Mesenchymal stem cell (in vitro differentiated cells and primary cell): ENCODE measurements at regions not wholly inside any gene's neighbourhood (a gene's known extent, or its start where the extent isn't known, plus 50 kb on each side); places are given as distances from the start of the nearest gene placed in this dataset.
A peak's percentile ranks its signal among the peaks of the same experiment; 100 is the strongest.

ENCODE experiments used
- DNase-seq: peaks from one replicate; pipeline ENCODE4 v3.0.0-alpha.2; 2013
- H2AFZ ChIP-seq: one replicate; pipeline ENCODE4 v1.6.1; 2013; ENCODE audit warnings: low read depth, mild to moderate bottlenecking, control low read depth, inconsistent platforms, low read length, moderate library complexity
- H2AK5ac ChIP-seq: 2 replicates; pipeline ENCODE4 v1.6.1; 2013; ENCODE audit warnings: low read length, moderate library complexity, mild to moderate bottlenecking, inconsistent platforms; ENCODE audit not compliant: severe bottlenecking
- H2BK120ac ChIP-seq: one replicate; pipeline ENCODE4 v1.6.1; 2013; ENCODE audit warnings: low read depth, mild to moderate bottlenecking, inconsistent platforms, low read length, moderate library complexity
- H2BK12ac ChIP-seq, 2 experiments: one replicate each; pipeline ENCODE4 v1.6.1; 2013; ENCODE audit warnings: inconsistent platforms in 2 of 2, low read length in 2 of 2, mild to moderate bottlenecking in 2 of 2, moderate library complexity in 2 of 2, control low read depth in 1 of 2
- H2BK15ac ChIP-seq: one replicate; pipeline ENCODE4 v1.6.1; 2013; ENCODE audit warnings: mild to moderate bottlenecking, low read depth, inconsistent platforms; ENCODE audit not compliant: poor library complexity, severe bottlenecking
- H2BK5ac ChIP-seq: 2 replicates; pipeline ENCODE4 v1.6.1; 2013; ENCODE audit warnings: low read depth, mild to moderate bottlenecking, low read length, control low read depth, inconsistent platforms; ENCODE audit not compliant: poor library complexity, severe bottlenecking
- H3K14ac ChIP-seq, 2 experiments: one replicate each; pipeline ENCODE4 v1.6.1; 2013; ENCODE audit warnings: inconsistent platforms in 2 of 2, low read length in 2 of 2, control low read depth in 1 of 2, mild to moderate bottlenecking in 1 of 2, moderate library complexity in 1 of 2
- H3K18ac ChIP-seq, 2 experiments: one replicate each; pipeline ENCODE4 v1.6.1; 2013; ENCODE audit warnings: inconsistent platforms in 2 of 2, low read length in 2 of 2, control low read depth in 1 of 2, low read depth in 1 of 2, mild to moderate bottlenecking in 1 of 2
- H3K23ac ChIP-seq, 2 experiments: one replicate each; pipeline ENCODE4 v1.6.1; 2013; ENCODE audit warnings: inconsistent platforms in 2 of 2, low read length in 2 of 2, mild to moderate bottlenecking in 2 of 2, moderate library complexity in 2 of 2, control low read depth in 1 of 2
- H3K27ac ChIP-seq: 2 replicates; pipeline ENCODE4 v1.5.1; 2013; ENCODE audit warnings: mild to moderate bottlenecking, moderate library complexity, low read length, control low read depth, inconsistent platforms; ENCODE audit not compliant: poor library complexity, severe bottlenecking
- H3K27me3 ChIP-seq, 2 experiments: 2 replicates each; pipeline versions ENCODE4 v1.6.1 to v1.7.0; 2013; ENCODE audit warnings: low read length in 2 of 2, mild to moderate bottlenecking in 2 of 2, moderate library complexity in 2 of 2, control low read depth in 1 of 2, inconsistent platforms in 1 of 2; ENCODE audit not compliant: control insufficient read depth in 1 of 2, insufficient read depth in 1 of 2
- H3K36me3 ChIP-seq, 2 experiments: 2 replicates each; pipeline versions ENCODE4 v1.6.1 to v1.7.0; 2013; ENCODE audit warnings: low read length in 2 of 2, control low read depth in 1 of 2, inconsistent platforms in 1 of 2, low read depth in 1 of 2, mild to moderate bottlenecking in 1 of 2; ENCODE audit not compliant: insufficient read depth in 2 of 2, control insufficient read depth in 1 of 2
- H3K4ac ChIP-seq, 2 experiments: one replicate each; pipeline ENCODE4 v1.6.1; 2013; ENCODE audit warnings: inconsistent platforms in 2 of 2, low read length in 2 of 2, mild to moderate bottlenecking in 2 of 2, moderate library complexity in 2 of 2, control low read depth in 1 of 2, low read depth in 1 of 2
- H3K4me1 ChIP-seq: 2 replicates; pipeline ENCODE4 v1.6.1; 2013; ENCODE audit warnings: low read depth, low read length, control low read depth; ENCODE audit not compliant: control insufficient read depth, insufficient read depth
- H3K4me2 ChIP-seq: 2 replicates; pipeline ENCODE4 v1.6.1; 2013; ENCODE audit warnings: low read length, mild to moderate bottlenecking, inconsistent platforms; ENCODE audit not compliant: poor library complexity, severe bottlenecking
- H3K4me3 ChIP-seq, 2 experiments: 2 replicates each; pipeline versions ENCODE4 v1.5.1 to v1.7.0; 2013; ENCODE audit warnings: low read length in 2 of 2, mild to moderate bottlenecking in 2 of 2, control low read depth in 1 of 2, low read depth in 1 of 2; ENCODE audit not compliant: insufficient read depth in 1 of 2
- H3K79me1 ChIP-seq: replicated peaks from 2 replicates; pipeline ENCODE4 v1.6.1; 2013; ENCODE audit warnings: mild to moderate bottlenecking, control low read depth, low read length, inconsistent platforms; ENCODE audit not compliant: poor library complexity, severe bottlenecking
- H3K9ac ChIP-seq: 2 replicates; pipeline ENCODE4 v1.7.0; 2013; ENCODE audit warnings: mild to moderate bottlenecking, low read length, moderate library complexity
- H3K9me3 ChIP-seq: 2 replicates; pipeline ENCODE4 v1.7.0; 2013; ENCODE audit warnings: mild to moderate bottlenecking, low read length; ENCODE audit not compliant: control insufficient read depth
- H4K8ac ChIP-seq: one replicate; pipeline ENCODE4 v1.6.1; 2013; ENCODE audit warnings: inconsistent platforms, mild to moderate bottlenecking, low read length, moderate library complexity
- H4K91ac ChIP-seq: one replicate; pipeline ENCODE4 v1.6.1; 2013; ENCODE audit warnings: mild to moderate bottlenecking, low read length, inconsistent platforms
- WGBS: methylation state at CpG from one replicate; pipeline ENCODE4 v1.1.7; 2013; ENCODE audit warnings: mixed read lengths; 5-methylcytosine and 5-hydroxymethylcytosine counted together

DNA sequence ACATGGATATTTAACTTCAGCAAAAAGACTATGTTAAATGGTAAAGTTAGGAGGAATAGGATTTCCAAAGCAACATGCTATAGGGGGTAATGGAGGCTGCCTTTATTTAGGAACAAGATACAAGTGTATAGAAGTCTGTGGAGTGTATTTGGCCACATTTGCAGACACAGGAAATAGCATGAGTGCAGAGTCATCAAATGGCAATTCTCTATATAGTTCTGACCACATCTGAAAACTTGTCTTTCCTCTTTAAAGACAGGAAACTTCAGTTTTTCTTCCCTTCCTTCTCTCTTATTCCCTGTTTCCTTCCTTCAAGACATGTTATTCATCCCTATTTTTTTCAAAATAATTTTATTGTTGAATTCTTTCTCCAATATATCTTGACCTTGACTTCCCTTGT, 119.3 kb upstream of the PITX2 start:
- Histone ChIP-seq H3K9ac (no peak overlapping the region), H2BK12ac (no peak overlapping the region), H3K23ac (no peak overlapping the region), H3K27ac (no peak overlapping the region), H3K4me3 (no peak overlapping the region), H3K27me3 (no peaks in the 10 kb centered on the region), H3K18ac (no peak overlapping the region), H3K4ac (no peak overlapping the region), H3K14ac (no peak overlapping the region), H4K91ac (no peak overlapping the region), H3K4me1 (no peaks in the 10 kb centered on the region), H3K79me1 (no peaks in the 10 kb centered on the region), H2BK15ac (no peak overlapping the region), H3K4me2 (no peak overlapping the region), H4K8ac (no peak overlapping the region), H2AK5ac (no peak overlapping the region), H3K9me3 (no peaks in the 10 kb centered on the region), H2BK5ac (no peak overlapping the region), H2BK120ac (no peak overlapping the region), H2AFZ (no peak overlapping the region), H3K36me3 (no peaks in the 10 kb centered on the region)
- DNase-seq: peak; percentile 34

DNA sequence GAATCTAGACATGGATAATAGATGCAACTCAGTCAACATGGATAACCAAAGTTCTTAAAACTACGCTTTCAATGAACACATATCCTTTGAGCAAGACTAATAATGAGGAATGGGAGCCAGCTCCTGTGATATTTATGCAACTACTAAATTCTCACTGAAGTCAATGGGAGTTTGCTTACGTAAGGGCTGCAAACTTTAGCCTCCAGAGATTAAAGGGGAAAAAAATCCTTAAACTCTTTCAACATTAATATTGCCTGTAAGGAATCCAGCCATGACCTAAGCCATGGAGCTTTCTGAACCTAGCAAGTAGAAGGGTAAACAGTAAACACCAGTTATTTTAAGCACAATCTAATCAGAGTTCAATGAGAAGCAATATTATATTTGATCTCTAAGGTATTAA, 125.2 kb upstream of the PITX2 start:
- no peak overlapping the region for H2AFZ ChIP-seq
- no peak for DNase-seq
- H3K18ac ChIP-seq: no peak overlapping the region
- H2BK12ac ChIP-seq: no peak overlapping the region
- no CpG with 5 or more reads among the region's 2 CpGs for WGBS
- no peaks in the 10 kb centered on the region for H3K27me3 ChIP-seq
- H3K4me1 ChIP-seq: no peaks in the 10 kb centered on the region
- H3K27ac ChIP-seq: no peak overlapping the region
- no peak overlapping the region for H3K4me3 ChIP-seq
- H4K91ac ChIP-seq: no peak overlapping the region
- H3K79me1 ChIP-seq: no peaks in the 10 kb centered on the region
- H2BK120ac ChIP-seq: no peak overlapping the region
- H4K8ac ChIP-seq: no peak overlapping the region
- no peaks in the 10 kb centered on the region for H3K9me3 ChIP-seq
- no peak overlapping the region for H2BK15ac ChIP-seq
- H2BK5ac ChIP-seq: no peak overlapping the region
- no peaks in the 10 kb centered on the region for H3K36me3 ChIP-seq
- H3K14ac ChIP-seq: no peak overlapping the region
- no peak overlapping the region for H3K9ac ChIP-seq
- H2AK5ac ChIP-seq: no peak overlapping the region
- H3K4ac ChIP-seq: no peak overlapping the region
- H3K23ac ChIP-seq: no peak overlapping the region
- H3K4me2 ChIP-seq: no peak overlapping the region

DNA sequence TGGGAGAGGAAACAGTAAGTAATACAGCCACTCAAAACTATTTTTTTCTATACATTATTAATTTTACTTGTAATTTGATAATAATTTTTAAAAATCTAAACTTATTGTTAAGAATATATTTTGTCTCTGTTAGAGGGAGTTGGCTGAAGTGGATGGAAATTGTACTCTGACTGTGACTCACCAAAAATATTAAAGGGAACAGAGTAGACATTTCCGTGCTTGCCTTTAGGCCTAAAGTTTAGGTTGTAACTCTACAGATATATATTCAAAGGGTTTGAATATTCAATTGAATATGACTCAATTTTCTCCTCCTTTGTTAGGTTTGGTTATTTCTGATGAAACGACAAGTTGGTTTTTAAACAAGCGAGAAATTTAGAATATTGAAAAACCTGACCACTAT, 128.3 kb upstream of the PITX2 start:
- Histone ChIP-seq H2AK5ac (no peak overlapping the region), H2BK15ac (no peak overlapping the region), H3K9me3 (no peaks in the 10 kb centered on the region), H4K8ac (no peak overlapping the region), H2BK5ac (no peak overlapping the region), H3K4me2 (no peak overlapping the region), H3K18ac (no peak overlapping the region), H3K14ac (no peak overlapping the region), H3K79me1 (no peaks in the 10 kb centered on the region), H4K91ac (no peak overlapping the region), H3K4me3 (no peak overlapping the region), H3K4me1 (no peaks in the 10 kb centered on the region), H2BK120ac (no peak overlapping the region), H2BK12ac (no peak overlapping the region), H3K27ac (no peak overlapping the region), H2AFZ (no peak overlapping the region), H3K9ac (no peak overlapping the region), H3K27me3 (no peaks in the 10 kb centered on the region), H3K23ac (no peak overlapping the region), H3K36me3 (no peaks in the 10 kb centered on the region), H3K4ac (no peak overlapping the region)
- 100% methylated on average over 1 of the region's 3 CpGs for WGBS
- no peak for DNase-seq

DNA sequence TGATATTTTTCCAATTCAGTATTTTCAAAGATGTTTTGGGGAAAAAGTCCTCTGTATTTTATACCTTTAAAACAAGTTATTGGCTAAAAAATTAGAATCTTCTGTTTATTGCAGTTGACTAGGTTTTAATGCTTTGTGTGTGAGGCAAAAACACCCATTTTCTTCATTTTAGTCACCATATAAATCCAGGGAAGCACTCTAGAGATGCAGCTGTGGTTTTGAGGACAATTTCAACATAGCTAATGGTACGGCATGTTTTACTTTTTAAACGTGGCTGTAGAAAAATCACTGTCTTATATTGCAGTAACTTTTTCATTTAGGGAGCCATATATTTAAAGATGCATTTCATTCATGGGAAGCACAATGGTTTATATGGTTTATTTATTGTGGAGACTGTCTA, 129.1 kb upstream of the PITX2 start:
- Histone ChIP-seq H3K18ac (no peak overlapping the region), H3K9me3 (no peaks in the 10 kb centered on the region), H3K4me3 (no peak overlapping the region), H2AK5ac (no peak overlapping the region), H3K23ac (no peak overlapping the region), H3K14ac (no peak overlapping the region), H3K4me2 (no peak overlapping the region), H3K9ac (no peak overlapping the region), H2BK120ac (no peak overlapping the region), H3K36me3 (no peaks in the 10 kb centered on the region), H3K4ac (no peak overlapping the region), H3K79me1 (no peaks in the 10 kb centered on the region), H3K27me3 (no peaks in the 10 kb centered on the region), H2BK12ac (no peak overlapping the region), H3K27ac (no peak overlapping the region), H2BK15ac (no peak overlapping the region), H2AFZ (no peak overlapping the region), H4K8ac (no peak overlapping the region), H4K91ac (no peak overlapping the region), H3K4me1 (no peaks in the 10 kb centered on the region), H2BK5ac (no peak overlapping the region)
- no peak for DNase-seq
- WGBS: 90% methylated on average over 2 of the region's 2 CpGs
